Nucleus accumbens (tissue), 56 donors: ENCODE measurements at regions not wholly inside any gene's neighbourhood (a gene's known extent, or its start where the extent isn't known, plus 50 kb on each side); places are given as distances from the start of the nearest gene placed in this dataset.

Experiments used
- DNase-seq, 56 donors: peaks; one replicate each; lab custom pipeline; 2025; lab: John Stamatoyannopoulos, UW

- DNase-seq: no peak
Measured at GRCh38 chr6:168383062-168383854, 57.7 kb upstream of the SMOC2 start.

GRCh38 chr6:168384045-168385036, 56.6 kb upstream of the SMOC2 start:
- no peak for DNase-seq

- DNase-seq: no peak
Measured at GRCh38 chr6:168385037-168385759, 55.8 kb upstream of the SMOC2 start.

GRCh38 chr6:168385858-168386735, 54.9 kb upstream of the SMOC2 start:
- DNase-seq: no peak

GRCh38 chr6:168386973-168387372, 54.0 kb upstream of the SMOC2 start:
- no peak for DNase-seq

GRCh38 chr6:168387426-168387825, 53.6 kb upstream of the SMOC2 start:
- no peak for DNase-seq

GRCh38 chr6:168387911-168388310, 53.1 kb upstream of the SMOC2 start:
- DNase-seq: no peak

GRCh38 chr6:168388641-168389633, 52.0 kb upstream of the SMOC2 start:
- no peak for DNase-seq

GRCh38 chr6:168390749-168391420, 50.1 kb upstream of the SMOC2 start:
- no peak for DNase-seq
